Tibial nerve (tissue), 4 donors: ENCODE measurements at regions not wholly inside any gene's neighbourhood (a gene's known extent, or its start where the extent isn't known, plus 50 kb on each side); places are given as distances from the start of the nearest gene placed in this dataset.

Experiments
- DNase-seq, 2 donors: peaks; one replicate each; pipeline ENCODE4 v3.0.0-alpha.2; 2019; ENCODE audit warnings: low spot score in 2 of 2
- H3K27ac ChIP-seq, 4 donors: fragments of 200-600 bp; sonication (generic) in 3 of 4; one replicate each; pipeline ENCODE4 v1.5.1; 2017 to 2019; ENCODE audit warnings: mild to moderate bottlenecking in 1 of 4
- H3K27me3 ChIP-seq, 2 donors: fragments of 200-600 bp; sonication (generic) in 1 of 2; one replicate each; pipeline versions ENCODE4 v1.5.1 to v1.6.0; 2017 to 2019
- H3K36me3 ChIP-seq, 3 donors: fragments of 200-600 bp; sonication (generic); one replicate each; pipeline ENCODE4 v1.5.1; 2018 to 2019
- H3K4me1 ChIP-seq, 4 donors: fragments of 200-600 bp; sonication (generic) in 3 of 4; one replicate each; pipeline ENCODE4 v1.5.1; 2017 to 2019
- H3K4me3 ChIP-seq, 4 donors: fragments of 200-600 bp; sonication (generic) in 3 of 4; one replicate each; pipeline ENCODE4 v1.5.1; 2017 to 2019; ENCODE audit warnings: mild to moderate bottlenecking in 1 of 4, moderate library complexity in 1 of 4
- H3K9me3 ChIP-seq, 4 donors: fragments of 200-600 bp; sonication (generic) in 3 of 4; one replicate each; pipeline ENCODE4 v1.5.1; 2017 to 2019
- EP300 ChIP-seq, 2 donors: sonication (generic); formaldehyde crosslinking; IDR thresholded peaks; one replicate each; pipeline ENCODE4 v1.6.1; 2017; ENCODE audit warnings: antibody characterized with exemption in 2 of 2, mild to moderate bottlenecking in 1 of 2
- POLR2A ChIP-seq, 2 donors: fragments of 450-650 bp; IDR thresholded peaks; one replicate each; pipeline ENCODE4 v1.6.1; 2017; ENCODE audit warnings: antibody characterized with exemption in 2 of 2, mild to moderate bottlenecking in 2 of 2, moderate library complexity in 2 of 2
- WGBS, 2 donors: methylation state at CpG; one replicate each; pipeline ENCODE4 v1.1.5; 2018; 5-methylcytosine and 5-hydroxymethylcytosine counted together
- TF ChIP-seq, protein P1 (sequence below), 5 experiments: fragments of 200-600 bp in 3 of 5; fragments of 450-650 bp in 2 of 5; sonication (generic) in 3 of 5; IDR thresholded peaks; one replicate each; pipeline ENCODE4 v1.5.1; 2016 to 2019; ENCODE audit warnings: antibody characterized with exemption in 5 of 5, mild to moderate bottlenecking in 3 of 5, moderate library complexity in 2 of 5

DNA sequence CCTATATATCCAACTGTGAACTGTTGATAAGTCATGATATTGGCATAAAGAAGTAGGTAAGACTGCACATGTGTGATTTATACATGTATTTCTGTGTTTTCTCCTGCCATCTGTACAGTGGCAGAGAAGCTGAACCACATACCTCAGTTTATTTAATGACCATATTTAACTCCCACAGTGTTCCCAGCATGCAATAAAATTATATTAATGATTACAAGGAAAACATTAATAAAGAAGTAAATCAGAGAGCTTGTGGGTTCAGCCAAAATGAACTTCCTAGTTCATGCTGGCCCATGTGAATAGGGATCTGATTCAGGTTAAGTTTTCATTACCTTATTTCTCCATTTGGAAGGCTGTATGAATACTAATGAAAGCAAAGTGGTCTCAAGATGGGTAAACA lies 439.2 kb downstream of the CNTN6 start:
- Histone ChIP-seq H3K4me3 (no peak overlapping the region), H3K27me3 (no peaks in the 10 kb centered on the region), H3K9me3 (peaks cover 0 to 10% (median 0%) of the 10 kb centered on the region in 4 donors), H3K4me1 (no peaks in the 10 kb centered on the region), H3K36me3 (no peaks in the 10 kb centered on the region), H3K27ac (no peak overlapping the region)
- no peak for DNase-seq
- no peak for TF ChIP-seq EP300 (IDR thresholded peaks at IDR 0.05)
- no peak for TF ChIP-seq POLR2A (IDR thresholded peaks at IDR 0.05)
- TF ChIP-seq, protein P1, sequence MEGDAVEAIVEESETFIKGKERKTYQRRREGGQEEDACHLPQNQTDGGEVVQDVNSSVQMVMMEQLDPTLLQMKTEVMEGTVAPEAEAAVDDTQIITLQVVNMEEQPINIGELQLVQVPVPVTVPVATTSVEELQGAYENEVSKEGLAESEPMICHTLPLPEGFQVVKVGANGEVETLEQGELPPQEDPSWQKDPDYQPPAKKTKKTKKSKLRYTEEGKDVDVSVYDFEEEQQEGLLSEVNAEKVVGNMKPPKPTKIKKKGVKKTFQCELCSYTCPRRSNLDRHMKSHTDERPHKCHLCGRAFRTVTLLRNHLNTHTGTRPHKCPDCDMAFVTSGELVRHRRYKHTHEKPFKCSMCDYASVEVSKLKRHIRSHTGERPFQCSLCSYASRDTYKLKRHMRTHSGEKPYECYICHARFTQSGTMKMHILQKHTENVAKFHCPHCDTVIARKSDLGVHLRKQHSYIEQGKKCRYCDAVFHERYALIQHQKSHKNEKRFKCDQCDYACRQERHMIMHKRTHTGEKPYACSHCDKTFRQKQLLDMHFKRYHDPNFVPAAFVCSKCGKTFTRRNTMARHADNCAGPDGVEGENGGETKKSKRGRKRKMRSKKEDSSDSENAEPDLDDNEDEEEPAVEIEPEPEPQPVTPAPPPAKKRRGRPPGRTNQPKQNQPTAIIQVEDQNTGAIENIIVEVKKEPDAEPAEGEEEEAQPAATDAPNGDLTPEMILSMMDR (IDR thresholded peaks at IDR 0.05): no peak

DNA sequence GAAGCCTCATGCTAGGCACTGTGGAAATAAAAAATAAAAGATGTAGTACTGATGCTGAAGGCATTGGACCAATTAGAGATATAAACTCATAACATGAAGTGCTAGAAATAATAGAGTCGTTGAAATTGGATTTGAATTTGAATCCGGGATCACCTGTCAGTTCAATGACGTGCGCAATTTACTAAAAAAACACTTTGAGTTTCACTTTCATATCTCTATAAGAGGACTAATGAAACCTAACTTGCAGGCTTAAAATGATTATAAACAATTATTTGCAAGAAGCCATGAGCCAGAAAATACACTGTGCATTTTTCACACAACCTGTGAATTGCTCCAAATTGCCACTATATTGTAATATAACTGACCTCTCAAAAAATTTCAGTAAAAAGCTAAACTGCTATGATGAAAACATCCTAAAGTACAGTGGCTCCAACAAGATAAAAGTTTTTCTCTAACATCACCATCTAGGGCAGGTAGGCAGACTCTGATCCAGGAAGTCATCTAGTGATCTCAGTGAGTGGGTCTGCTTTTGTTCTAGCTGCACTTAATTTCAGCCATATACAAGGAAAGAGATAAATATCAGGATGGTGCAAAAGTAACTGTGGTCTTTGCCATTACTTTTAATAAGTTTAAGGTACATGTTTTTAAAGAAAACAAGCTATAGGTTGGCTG lies 440.2 kb downstream of the CNTN6 start:
- no peak overlapping the region for H3K4me3 ChIP-seq
- 89 to 92% methylated on average over 4 of the region's 4 CpGs for WGBS, 2 donors

DNA sequence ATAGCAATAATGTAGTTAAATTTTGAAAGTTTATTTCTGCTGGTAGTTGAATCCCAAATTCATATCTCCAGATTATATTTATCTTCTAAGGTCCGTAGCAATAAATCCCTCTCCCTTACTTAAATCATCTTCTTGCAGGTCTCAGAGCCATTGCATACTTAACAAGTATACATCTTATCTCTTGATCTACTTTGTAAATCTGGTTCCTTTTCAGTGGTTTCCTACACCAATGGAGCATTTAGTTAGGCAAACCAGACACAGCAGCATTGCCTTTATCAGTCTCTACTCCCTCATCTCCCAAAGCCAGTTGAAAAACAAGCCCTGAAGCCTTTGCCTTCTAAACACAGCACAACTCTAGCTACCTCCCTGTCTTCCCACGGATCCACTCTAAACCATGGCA lies 440.9 kb downstream of the CNTN6 start:
- WGBS, 2 donors: 87 to 88% methylated on average over 2 of the region's 2 CpGs
- H3K4me3 ChIP-seq: no peak overlapping the region
- no peaks in the 10 kb centered on the region for H3K27me3 ChIP-seq
- H3K27ac ChIP-seq: no peak overlapping the region
- peaks cover 0 to 19% (median 0%) of the 10 kb centered on the region in 4 donors for H3K9me3 ChIP-seq
- no peaks in the 10 kb centered on the region for H3K36me3 ChIP-seq
- no peaks in the 10 kb centered on the region for H3K4me1 ChIP-seq
- TF ChIP-seq, protein P1 (IDR thresholded peaks at IDR 0.05): no peak
- TF ChIP-seq POLR2A (IDR thresholded peaks at IDR 0.05) (no peak), EP300 (IDR thresholded peaks at IDR 0.05) (no peak)
- no peak for DNase-seq

More for the DNA sequence above, 440.2 kb downstream of the CNTN6 start:
- TF ChIP-seq, protein P1 (IDR thresholded peaks at IDR 0.05): no peak
- no peak for TF ChIP-seq POLR2A (IDR thresholded peaks at IDR 0.05)
- TF ChIP-seq EP300 (IDR thresholded peaks at IDR 0.05): no peak
- no peaks in the 10 kb centered on the region for H3K36me3 ChIP-seq
- DNase-seq: no peak
- H3K4me1 ChIP-seq: no peaks in the 10 kb centered on the region
- H3K9me3 ChIP-seq: peaks cover 0 to 19% (median 0%) of the 10 kb centered on the region in 4 donors
- H3K27ac ChIP-seq: no peak overlapping the region
- H3K27me3 ChIP-seq: no peaks in the 10 kb centered on the region

DNA sequence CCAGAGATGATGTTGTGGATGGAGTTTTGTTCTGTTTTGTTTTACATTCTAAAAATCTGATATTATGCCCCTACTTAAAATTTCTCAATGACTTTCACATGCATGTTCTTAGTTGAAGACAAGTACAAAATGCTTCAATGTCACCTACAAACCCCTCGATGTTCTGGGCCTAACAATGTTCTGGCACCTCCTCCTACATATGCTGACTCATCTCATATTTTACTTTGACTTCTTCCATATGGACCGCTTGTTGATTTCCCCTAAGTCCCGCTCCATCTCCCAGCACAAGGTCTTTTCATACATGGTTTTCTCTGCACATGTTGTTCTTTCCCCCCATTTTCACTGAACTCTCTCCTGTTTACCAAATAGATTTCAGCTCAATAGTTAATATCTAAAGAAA lies 441.4 kb downstream of the CNTN6 start:
- TF ChIP-seq POLR2A (IDR thresholded peaks at IDR 0.05) (no peak), EP300 (IDR thresholded peaks at IDR 0.05) (no peak)
- TF ChIP-seq, protein P1 (IDR thresholded peaks at IDR 0.05): no peak
- 79 to 86% methylated on average over 3 of the region's 3 CpGs for WGBS, 2 donors
- H3K4me3 ChIP-seq: no peak overlapping the region

DNA sequence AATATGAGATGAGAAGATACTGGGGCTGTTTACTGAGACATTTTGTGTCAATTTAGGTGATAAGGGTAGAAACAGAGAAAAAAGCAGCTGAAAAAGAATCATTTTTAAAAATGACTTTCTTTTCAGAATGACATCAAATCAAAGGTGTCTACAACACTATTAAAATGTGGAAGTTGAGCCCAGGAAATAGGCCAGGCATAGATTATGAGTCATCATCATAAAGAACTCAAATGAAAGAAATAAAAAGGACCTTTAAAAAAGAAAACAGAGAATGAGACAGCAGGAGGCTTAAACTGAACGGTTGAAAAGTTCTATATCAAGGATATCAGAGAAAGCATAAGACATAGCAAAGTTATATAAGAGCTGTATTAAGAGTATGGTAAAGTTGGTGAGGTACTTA lies 442.5 kb downstream of the CNTN6 start:
- H3K27ac ChIP-seq: no peak overlapping the region
- TF ChIP-seq, protein P1 (IDR thresholded peaks at IDR 0.05): no peak
- TF ChIP-seq EP300 (IDR thresholded peaks at IDR 0.05) (no peak), POLR2A (IDR thresholded peaks at IDR 0.05) (no peak)
- H3K4me3 ChIP-seq: no peak overlapping the region
- no peaks in the 10 kb centered on the region for H3K4me1 ChIP-seq
- no peak for DNase-seq
- H3K9me3 ChIP-seq: peaks cover 0 to 19% (median 0%) of the 10 kb centered on the region in 4 donors
- WGBS, 2 donors: 75 to 83% methylated on average over 1 of the region's 1 CpG
- no peaks in the 10 kb centered on the region for H3K27me3 ChIP-seq
- H3K36me3 ChIP-seq: no peaks in the 10 kb centered on the region

More for the DNA sequence above, 441.4 kb downstream of the CNTN6 start:
- no peak for DNase-seq
- Histone ChIP-seq H3K27ac (no peak overlapping the region), H3K4me1 (no peaks in the 10 kb centered on the region), H3K9me3 (peaks cover 0 to 19% (median 0%) of the 10 kb centered on the region in 4 donors), H3K36me3 (no peaks in the 10 kb centered on the region), H3K27me3 (no peaks in the 10 kb centered on the region)
